ENCODE measurements at regions not wholly inside any gene's neighbourhood (a gene's known extent, or its start where the extent isn't known, plus 50 kb on each side); places are given as distances from the start of the nearest gene placed in this dataset.

DNA sequence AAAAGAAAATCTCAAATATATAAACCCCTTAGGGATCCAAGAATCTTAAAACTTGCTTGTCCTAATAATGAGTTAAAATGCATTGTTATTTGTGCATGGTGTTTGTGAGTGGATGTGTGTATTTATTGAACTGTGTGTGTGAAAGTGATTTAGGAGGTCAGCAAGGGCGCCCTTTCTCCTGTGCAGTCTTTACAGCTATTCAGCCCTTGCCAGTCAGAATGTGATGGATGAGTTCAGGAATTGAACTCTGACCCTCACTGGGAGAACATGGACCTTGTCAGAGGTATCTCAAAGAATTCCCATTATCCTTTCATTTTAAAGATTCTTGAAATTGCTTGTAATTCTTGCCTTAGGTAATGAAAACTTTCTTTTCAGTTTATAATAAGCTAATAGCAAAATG is 493.0 kb upstream of the ADGRL4 start:
- TF ChIP-seq, protein P1, sequence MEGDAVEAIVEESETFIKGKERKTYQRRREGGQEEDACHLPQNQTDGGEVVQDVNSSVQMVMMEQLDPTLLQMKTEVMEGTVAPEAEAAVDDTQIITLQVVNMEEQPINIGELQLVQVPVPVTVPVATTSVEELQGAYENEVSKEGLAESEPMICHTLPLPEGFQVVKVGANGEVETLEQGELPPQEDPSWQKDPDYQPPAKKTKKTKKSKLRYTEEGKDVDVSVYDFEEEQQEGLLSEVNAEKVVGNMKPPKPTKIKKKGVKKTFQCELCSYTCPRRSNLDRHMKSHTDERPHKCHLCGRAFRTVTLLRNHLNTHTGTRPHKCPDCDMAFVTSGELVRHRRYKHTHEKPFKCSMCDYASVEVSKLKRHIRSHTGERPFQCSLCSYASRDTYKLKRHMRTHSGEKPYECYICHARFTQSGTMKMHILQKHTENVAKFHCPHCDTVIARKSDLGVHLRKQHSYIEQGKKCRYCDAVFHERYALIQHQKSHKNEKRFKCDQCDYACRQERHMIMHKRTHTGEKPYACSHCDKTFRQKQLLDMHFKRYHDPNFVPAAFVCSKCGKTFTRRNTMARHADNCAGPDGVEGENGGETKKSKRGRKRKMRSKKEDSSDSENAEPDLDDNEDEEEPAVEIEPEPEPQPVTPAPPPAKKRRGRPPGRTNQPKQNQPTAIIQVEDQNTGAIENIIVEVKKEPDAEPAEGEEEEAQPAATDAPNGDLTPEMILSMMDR (IDR thresholded peaks at IDR 0.05) = no peak
- TF ChIP-seq ZFX (IDR thresholded peaks at IDR 0.05; ENCODE audit: borderline replicate concordance) = no peak
